Pons (tissue), 1 donor: ENCODE measurements at regions not wholly inside any gene's neighbourhood (a gene's known extent, or its start where the extent isn't known, plus 50 kb on each side); places are given as distances from the start of the nearest gene placed in this dataset.

Experiments
- DNase-seq: peaks from one replicate; pipeline ENCODE4 v3.0.0-alpha.2; 2016; ENCODE audit warnings: low spot score

DNA sequence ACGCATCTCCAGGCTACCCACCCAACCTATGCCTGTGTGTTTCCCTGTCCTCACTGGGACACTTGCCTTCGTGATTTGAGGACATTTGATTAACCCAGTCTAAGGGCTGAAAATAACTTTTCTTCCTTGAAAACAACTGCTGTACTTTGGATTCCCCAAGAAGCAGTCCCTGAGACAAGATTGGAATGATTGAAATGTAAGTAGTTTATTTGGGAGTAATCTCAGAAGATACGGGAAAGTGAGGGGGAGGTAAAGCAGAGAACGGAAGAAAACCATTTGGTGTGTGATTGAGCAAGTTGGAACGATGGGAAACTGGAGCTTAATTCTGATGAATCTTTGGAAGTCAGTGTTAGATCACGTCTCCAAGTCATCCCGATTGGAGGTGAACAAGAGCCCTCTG lies 143.8 kb upstream of the LMCD1 start:
- no peak for DNase-seq

- no peak for DNase-seq
Observed at GRCh38 chr3:8359133-8359532, 142.5 kb upstream of the LMCD1 start.

DNA sequence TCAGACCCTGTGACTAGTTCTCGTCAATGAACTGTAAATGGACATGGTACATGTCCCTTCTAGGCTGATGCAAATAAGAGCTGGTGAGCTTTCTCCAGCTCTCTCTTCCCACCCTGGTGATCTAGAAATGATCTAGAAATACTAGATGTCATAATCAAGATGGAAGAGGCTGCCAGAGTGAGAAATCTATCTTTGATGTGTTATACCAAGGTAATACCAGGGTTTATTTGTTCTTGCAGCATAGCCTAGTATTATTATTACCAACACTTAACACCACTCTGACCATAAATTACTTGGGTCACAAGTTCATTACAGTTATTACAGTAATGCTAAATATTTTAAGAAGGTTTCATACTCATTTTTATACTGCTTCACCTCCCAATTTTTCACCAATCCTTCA lies 138.4 kb upstream of the LMCD1 start:
- DNase-seq: no peak

- no peak for DNase-seq
Observed at GRCh38 chr3:8365541-8365940, 136.1 kb upstream of the LMCD1 start.

- DNase-seq: peak; percentile 58
Observed at GRCh38 chr3:8366219-8366810, 135.3 kb upstream of the LMCD1 start.

DNA sequence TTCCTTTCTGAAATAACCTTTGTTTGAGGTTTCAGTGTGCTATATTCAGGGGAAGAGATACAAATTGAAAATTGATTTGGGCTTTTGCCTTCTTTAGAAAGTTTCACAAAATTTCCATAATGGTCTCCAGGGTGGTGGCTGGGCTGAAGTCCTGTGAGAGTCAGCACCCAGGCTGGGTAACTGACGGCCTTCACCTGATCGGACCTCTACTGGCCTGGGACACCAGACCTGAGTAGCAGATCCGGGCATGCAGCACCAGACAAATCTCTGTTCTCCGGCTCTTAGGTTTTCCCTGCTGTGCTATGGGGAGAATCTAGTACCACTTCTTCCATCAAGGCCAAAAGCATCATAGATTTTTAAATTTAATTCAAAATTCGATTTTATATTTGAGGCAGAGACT lies 133.0 kb upstream of the LMCD1 start:
- no peak for DNase-seq

DNA sequence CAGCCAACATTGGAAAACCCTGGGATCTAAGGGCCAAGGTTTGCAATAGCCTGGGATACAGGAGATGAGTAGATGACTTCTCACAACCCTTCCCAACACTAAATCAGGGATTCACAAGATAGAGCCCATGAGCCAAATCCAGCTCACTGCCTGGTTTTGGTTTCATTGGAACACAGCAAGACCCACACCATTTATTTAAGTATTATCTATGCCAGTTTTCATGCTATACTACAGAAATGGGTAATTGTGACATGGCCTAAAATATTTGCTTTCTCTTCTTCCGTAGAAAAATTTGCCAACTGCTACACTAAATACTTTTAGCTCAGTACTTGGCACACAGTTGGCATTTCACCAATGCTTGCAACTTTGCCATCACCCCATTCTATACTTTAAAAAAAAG lies 132.0 kb upstream of the LMCD1 start:
- DNase-seq: no peak

DNA sequence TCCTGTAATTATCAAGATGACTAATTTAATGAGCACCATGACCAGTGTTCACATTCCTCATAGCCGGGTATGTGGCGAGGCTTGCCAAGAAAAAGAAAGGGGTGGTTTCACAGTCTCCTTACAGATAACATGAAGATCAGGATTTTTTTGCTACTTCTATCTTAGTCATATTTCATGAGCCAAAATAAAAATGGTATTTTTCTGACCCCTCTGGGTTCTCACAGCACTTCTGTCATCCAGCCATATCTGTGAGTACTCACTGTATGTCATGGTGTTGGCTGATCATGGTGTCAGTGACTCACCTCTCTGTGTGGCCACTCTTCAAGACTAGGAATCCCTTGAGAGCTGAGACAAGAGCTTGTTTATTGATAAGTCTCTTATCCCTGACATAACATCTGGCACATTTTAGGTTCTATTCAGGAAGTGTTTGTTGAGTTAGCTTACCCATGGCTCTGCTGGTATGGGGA lies 130.5 kb upstream of the LMCD1 start:
- no peak for DNase-seq

- no peak for DNase-seq
Observed at GRCh38 chr3:8371960-8372463, 129.6 kb upstream of the LMCD1 start.

GRCh38 chr3:8380904-8381704 lies 120.5 kb upstream of the LMCD1 start:
- no peak for DNase-seq

DNA sequence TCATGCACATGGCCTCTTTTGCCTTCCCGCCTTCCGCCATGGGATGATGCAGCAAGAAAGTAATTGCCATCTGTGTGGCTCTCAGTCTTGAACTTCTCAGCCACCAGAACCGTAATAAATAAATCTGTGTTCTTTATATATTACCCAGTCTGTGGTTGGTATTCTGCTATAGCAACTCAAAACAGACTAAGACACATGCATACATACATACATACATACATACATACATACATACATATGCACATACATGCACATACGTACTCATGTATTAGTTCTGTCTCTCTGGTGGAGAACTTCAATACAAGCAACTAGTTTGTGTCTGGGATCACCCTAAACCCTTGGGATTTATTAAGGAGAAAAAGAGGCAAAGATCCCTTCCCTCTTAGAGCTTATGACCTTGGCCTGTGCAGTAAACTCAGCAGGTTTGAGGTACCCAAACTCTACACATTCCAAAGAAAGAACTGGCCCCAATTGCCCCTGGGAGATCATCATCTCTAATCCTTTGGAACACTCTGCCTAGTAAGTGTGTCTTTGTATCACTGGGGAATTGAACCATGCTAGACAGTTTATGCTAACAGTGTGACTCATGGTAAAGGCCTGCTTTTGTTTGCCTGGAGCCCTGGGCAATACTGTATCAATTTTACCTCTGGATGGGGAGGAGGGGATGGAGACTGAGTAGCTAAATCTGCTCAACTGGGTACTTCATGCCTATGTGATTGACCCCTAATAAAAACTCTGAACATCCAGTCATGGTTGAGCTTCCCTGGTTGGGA lies 115.6 kb upstream of the LMCD1 start:
- no peak for DNase-seq

- DNase-seq: no peak
Observed at GRCh38 chr3:8387571-8387970, 114.1 kb upstream of the LMCD1 start.

GRCh38 chr3:8399686-8400085 lies 101.9 kb upstream of the LMCD1 start:
- DNase-seq: no peak

DNA sequence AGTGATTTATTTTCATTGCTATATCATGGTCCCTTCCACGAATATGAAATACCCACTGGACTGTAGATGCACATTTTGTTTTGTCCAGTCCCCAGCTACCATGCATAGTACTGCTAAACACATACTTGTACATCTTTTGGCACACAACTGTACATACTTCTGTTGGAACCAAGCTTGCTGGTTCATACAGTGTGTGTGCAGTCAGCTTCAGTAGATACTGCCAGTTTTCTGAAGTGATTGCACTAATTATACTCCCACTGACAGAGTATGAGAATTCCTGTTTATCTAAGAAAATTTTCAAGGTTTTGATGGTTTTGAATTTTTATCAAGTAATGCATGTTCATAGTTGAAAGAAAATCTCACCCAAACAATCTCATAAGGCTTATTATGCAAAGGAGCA lies 100.7 kb upstream of the LMCD1 start:
- no peak for DNase-seq

- no peak for DNase-seq
Observed at GRCh38 chr3:8403996-8404395, 97.6 kb upstream of the LMCD1 start.

GRCh38 chr3:8405144-8405543 lies 96.5 kb upstream of the LMCD1 start:
- no peak for DNase-seq

DNA sequence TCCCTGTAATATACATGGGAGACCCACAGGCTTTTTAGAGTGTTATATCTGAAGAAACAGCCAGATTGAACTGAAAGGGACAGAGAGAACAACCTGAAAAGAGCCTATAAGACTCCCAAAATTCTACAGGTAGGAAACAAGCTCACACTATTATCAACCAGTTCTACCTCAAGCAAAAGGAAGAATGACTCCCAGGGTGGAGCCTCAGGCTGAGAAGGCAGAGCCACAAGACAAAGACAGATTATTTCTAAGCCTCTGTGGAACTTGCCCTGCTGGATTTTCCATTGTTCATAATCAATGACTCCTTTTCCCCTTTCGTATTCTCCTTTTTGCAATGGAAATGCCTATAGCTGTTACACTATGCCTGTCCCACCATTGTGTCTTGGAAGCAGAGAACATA lies 95.1 kb upstream of the LMCD1 start:
- no peak for DNase-seq

DNA sequence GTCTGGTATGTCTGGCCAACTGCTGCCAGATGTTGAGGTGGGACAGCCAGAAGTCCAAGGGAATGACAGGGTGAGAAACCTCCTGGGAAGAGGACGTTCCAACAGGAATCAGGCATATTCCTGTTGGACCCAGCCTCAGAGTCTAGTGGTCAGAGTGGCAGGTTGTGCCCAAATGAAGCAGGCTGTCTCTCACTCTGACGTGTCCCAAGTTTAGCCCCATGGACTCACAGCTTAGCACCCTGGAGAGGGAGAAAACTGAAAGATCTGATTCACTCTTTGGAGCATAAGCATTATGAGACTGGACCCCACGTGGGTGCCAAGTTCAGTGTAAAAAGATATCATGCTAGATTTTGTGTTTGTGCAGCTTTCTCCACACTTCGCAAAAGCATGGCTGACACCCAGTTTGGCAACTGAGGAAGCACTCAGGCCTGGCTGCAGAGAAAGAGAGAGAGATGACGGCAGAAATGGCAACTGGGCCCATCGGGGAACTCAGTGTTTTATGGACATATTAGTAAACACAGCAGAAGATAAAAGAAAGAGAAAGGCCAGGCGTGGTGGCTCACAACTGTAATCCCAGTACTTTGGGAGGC lies 88.2 kb upstream of the LMCD1 start:
- DNase-seq: no peak

DNA sequence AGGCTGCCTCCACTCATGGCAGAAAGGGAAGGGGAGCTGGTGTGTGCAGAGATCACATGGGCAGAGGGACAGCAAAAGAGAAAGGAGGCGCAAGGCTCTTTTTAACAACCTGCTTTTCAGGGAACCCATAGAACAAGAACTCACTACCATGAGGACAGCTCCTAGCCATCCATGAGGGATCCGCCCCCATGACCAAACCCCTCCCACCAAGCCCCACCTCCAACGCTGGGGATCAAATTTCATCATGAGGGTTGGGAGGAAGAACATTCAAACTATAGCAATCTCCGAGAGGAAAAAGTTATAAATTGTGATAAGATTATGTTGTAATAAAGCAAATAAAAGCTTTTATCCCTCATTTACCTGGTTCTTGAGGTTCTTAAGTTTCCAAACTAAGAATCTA lies 84.7 kb upstream of the LMCD1 start:
- DNase-seq: no peak

DNA sequence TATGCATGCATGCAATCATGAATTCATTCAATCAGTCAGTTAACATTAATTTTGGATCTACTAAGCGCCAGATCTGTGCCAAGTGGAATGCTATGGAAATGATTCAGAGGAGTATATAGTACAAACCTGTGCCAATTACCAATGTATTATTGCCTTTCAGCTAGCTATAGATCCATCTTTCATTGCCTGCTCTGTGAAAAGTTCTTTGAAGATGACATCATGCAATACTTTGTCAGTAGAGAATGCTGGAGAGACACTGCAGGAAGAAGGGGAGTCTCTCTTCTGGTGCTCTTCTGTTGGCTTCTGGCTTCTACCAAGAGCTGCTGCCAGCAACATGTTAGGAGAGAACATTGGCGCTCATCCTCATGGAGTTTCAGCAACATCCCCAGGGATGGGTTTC lies 81.0 kb upstream of the LMCD1 start:
- DNase-seq: no peak

- DNase-seq: no peak
Observed at GRCh38 chr3:8421267-8421666, 80.4 kb upstream of the LMCD1 start.

GRCh38 chr3:8421711-8422110 lies 79.9 kb upstream of the LMCD1 start:
- DNase-seq: no peak

- no peak for DNase-seq
Observed at GRCh38 chr3:8423307-8423706, 78.3 kb upstream of the LMCD1 start.
